Middle frontal gyrus (tissue), 1 donor: ENCODE measurements at regions not wholly inside any gene's neighbourhood (a gene's known extent, or its start where the extent isn't known, plus 50 kb on each side); places are given as distances from the start of the nearest gene placed in this dataset.

Experiments
- DNase-seq: peaks from one replicate; pipeline ENCODE4 v3.0.0-alpha.2; 2015; ENCODE audit warnings: low spot score; ENCODE audit errors: extremely low spot score

DNA sequence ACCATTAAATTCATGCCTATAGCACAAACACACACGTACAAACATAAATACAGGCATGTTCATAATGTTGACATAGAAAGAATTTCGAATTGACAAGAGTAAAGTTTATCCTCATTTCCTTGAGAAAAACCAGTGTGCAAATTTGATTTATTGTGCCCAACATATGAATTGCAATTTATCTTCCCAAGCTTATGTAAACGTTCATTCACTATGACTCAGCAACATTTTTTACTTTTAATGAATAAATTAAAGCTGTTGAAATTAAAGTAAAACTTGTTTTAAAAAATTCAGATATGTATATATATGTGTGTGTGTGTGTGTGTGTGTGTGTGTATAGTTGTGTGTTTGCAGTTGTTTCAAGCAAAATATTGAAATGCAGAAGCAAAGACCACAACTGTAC is 1067.9 kb downstream of the BRINP3 start:
- no peak for DNase-seq

DNA sequence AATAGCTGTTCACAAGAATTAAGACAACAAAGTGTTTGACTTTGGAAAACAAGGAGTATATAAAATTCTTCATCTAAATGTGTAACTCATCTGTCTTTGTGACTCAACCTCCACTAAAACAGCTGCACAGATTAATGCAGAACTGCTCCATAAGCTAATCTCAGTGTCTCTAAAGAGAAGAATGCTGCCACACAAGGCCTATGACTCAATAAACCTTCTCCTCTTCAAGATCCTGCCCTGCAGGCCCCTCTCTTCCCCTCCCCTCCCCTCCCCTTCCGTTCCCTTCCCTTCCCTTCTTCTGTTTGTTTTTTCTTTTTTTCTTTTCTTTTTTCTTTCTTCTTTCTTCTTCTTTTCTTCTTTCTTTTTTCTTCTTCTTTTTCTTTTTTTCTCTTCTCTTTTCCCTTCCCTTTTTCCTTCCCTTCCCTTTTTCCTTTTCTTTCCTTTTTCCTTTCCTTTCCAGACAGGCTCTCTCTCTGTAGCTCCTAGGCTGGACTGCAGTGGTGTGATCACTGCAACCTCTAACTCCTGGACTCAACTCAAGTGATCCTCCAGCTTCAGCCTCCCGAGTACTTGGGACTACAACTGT is 1052.8 kb downstream of the BRINP3 start:
- no peak for DNase-seq

DNA sequence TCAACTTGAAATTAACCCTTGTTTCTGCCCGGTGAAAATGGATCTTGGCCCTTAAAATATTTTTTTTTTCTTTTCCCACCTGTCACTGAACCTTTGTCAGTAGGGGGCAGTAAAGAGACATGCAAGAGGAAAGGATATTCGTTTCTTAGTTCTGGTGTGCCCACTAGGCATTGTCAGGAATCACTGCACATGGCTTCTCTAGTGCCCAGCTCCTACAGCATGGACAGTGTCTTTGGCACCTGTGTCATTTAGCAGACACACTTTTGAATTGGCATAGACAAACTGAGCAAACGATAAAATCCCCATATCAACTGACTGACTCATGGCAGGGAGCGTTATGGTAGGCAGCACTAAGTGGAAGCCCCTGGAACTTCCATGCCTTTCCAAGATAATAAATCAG is 1048.1 kb downstream of the BRINP3 start:
- DNase-seq = no peak

DNA sequence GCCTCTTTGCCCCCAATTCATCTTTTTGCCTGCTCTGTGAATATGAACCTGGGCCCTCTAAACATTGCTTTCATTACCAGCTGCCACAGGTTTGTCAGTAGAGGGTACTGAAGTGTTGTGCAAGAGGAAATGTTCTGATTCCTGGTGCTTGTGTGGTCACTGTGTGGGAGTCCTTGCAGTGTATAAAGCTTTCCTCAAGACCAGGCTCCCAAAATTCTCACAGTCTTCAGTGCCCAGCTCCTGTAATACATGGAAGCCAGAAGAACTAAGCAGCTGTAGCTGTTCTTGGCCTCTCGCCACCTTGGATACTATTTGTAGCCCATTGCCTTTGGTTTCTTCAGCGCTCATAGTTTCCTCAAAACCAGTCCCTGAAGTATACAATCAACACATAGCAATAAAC is 1046.2 kb downstream of the BRINP3 start:
- no peak for DNase-seq

DNA sequence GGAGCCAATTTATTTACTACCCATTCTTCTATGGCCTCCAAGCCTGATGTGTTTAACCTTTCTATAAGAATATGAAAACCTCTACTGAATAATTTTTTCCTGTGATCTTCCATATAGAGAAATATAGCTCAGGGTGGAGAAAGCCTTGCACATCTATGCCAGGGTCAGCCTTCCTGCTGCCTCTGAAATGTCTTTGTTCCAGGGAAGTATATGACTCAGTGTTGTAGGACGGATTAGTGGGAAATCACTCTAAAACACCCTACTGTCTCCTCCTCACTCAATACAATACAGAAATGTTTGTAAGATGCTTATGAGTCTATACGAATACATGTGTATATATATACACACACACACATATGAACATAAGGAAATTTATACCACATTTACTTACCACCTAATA is 1044.9 kb downstream of the BRINP3 start:
- no peak for DNase-seq

DNA sequence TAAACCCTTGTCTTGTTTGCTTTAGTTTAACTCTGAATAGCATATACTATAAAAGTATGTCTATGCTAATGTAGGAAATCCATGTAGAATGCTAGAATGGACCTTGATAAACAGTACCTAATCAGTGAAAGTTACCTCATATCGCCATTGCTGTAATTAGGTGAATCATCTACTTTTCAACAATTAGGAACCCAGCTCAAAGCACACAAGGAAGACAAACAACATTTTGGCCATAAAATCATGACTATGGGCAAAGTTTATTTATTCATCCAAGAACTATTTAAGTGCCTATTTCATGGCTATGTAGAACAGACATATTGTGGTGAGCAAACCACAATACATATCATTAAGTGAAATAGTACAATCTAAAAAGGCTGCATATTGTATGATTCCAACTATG is 1043.2 kb downstream of the BRINP3 start:
- DNase-seq = no peak

DNA sequence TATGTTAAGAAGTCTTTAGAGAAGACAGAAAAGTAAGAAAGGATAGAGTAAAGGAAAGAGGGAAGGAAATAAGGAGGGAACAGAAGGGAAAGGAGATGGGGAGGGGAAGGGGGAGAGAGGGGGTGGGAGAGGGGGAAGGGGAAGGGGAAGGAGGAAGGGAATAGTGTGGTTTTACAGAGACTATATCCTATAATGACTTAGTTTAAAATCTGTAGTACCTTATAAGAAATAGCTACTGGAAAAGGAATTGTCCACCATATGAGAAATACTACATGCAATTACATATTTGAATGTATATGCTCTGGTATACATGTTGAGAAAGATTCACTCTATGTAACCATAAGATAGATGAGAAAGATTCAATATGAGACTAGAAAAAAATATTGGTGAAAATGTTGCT is 1042.3 kb downstream of the BRINP3 start:
- no peak for DNase-seq

DNA sequence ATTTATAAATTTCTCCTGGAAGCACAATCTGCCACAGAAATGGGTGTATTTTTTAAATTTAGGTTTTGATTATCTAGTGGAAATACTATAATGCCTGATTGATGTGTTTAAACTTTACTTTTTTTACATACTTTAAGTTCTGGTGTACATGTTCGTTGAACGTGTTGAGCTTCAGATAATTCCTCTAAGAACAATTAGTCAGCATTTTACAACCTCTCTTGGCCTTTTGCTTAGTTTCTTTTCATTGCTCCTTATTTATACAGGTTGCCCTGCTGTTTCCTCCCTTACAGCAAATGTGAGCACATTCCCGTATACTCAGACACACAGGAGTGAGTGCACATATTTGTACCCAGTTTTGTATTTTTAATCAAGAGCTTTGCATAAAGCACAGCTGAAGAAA is 1038.9 kb downstream of the BRINP3 start:
- no peak for DNase-seq

DNA sequence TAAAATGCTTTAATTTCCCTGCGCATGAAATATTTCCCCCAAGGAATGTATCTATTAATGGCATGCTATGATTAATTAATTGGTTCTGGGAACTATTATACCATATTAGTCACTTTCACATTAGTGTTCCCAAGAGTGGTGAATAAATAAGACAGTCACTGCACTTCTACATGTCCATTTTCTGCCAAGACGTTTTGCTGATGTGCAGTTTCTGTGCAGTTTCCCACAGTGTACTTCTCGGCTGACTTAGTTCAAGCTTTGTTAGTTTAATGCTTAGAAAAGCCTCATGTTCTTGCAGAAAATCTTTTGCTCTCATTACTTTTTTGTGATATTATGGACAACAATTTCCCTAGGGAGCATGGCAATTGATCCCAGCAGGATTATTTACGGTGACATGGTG is 1014.5 kb downstream of the BRINP3 start:
- DNase-seq = no peak

DNA sequence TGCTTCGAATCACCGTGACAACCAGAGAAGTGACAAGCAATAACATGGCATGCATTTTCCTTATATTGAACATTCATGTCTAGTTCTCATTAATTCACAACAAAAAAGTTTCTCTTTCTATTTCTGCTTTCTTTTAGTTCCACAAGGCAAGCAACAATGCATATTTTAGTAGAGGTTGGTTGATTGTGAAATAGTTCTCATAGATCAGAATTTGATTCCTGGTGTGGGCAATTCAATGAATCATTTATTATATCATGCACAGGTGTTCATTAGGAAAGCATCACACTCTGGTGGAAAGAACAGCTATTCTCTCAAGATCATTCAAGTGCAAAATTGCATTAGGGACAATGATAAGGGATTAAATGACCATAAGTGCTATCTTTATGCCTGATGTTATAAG is 980.9 kb downstream of the BRINP3 start:
- DNase-seq = no peak

DNA sequence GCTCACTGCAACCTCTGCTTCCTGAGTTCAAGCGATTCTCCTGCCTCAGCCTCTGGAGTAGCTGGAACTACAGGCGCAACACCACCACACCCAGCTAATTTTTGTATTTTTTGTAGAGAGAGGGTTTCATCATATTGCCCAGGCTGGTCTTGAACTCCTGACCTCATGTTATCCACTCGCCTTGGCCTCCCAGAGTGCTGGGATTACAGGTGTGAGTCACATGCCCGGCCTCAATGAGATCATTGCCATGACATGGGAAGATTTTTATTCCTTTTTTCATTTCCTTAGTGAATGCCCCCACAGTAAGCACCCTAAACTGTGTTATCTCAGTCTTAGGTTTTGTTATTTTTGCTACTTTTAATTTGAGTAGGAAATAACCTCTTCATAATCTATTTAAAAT is 977.9 kb downstream of the BRINP3 start:
- no peak for DNase-seq

DNA sequence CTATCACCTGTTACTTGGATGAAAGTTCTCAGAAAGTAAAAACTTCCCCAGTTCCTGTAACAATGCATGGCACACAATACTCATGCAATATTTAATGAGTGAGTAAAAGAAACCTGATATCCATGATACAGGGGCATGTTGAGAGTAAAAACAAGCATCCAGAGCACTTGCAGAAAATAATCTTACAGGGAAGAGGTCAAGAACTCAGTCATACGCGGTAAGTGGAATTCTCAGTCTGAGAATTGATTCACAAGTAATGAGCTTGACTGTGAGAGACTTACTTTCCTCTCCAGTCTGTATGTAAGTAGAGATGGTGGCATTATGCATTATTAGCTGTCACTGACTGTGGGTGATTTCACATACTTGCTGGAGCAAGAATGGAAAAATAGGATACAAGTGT is 976.9 kb downstream of the BRINP3 start:
- DNase-seq = no peak

DNA sequence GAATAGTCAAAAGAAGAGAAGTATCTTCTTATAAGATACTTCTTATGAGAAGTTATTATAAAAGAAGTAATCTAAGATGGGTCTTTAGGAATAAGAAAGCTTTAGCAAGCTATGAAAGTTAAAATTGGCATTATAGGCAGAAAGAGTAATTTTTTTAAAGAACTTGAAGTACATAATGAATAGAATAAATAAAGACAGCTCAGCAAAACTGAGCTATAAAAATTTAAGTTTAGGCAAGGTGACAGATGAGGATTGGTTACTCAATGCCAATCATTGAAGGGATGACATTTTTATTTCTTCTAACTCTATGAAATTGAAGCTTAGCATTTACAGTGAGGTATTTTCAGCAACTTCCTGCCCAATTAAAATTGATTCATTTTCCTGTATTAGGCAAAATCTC is 966.8 kb downstream of the BRINP3 start:
- DNase-seq = no peak

DNA sequence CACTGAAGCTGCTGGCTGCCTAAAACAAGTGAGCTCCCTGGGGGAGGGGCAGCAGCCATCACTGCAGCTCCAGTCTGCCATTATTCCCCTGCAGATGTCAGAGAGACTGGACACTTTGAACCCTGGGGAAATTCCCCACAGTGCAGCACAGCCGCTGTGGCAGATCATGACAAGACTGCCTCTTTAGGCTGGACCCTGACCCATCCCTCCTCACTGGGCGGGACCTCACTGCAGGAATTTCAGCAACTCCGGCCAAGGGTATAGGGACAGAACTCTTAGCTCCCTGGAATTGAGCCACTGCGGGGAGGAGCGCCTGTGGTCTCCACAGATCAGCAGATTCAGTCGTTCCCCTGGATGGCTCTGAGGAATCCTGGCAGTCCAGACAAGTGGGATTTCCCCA is 964.6 kb downstream of the BRINP3 start:
- DNase-seq = no peak

DNA sequence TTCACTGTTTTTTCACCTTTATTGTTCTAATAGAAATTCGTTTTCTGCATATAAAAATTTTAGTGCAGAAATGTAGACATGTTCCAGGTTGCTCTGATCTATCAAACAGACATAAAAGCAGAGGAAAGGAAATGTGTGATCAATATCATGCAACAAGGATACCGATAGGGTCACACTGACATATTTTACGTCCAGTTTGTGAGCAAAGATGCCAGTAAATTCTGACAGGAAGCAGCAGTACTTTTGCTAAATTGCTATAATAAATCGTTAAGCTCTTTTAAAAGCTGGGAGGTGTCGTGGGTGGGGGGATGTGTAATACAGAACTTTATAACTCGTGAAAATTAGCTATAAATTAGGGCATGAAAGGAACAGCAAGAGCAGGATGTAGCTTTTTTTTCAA is 955.2 kb downstream of the BRINP3 start:
- DNase-seq = no peak

DNA sequence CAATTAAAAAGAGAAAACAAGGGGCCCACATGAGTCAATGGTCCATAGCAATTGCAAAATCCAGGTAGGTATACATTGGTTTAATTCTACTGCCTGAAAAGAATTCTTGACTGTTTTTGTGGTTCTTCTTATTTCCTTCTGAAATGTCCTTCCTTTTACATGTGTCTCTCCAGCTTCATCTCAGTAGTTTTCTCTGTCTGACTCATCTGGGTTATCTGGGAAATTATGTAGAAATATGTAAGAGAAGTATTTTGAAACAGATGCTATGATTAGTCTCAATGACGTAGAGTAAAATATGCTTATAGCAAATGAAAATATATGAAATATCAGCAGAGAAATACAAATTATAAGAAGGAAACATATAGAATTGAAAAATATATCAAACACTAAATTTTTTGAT is 953.2 kb downstream of the BRINP3 start:
- DNase-seq = no peak

DNA sequence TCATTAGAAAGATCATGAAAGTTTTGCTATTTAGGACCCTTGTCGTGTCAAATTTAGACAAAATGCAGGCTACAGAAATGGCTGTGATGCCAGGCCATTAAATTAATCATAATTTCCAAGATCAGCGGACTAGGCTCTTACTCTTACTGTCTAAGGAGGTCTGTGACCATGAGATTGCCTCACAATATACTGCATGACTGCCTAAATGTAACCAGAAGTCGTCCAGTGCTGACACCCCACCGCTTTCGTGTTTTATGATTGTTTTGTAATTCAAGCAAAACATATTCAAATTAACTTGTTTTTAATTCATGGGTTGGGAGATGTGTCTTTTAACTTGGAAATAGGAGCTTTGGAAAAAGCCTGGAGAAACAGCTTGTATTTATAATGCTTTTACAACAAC is 947.5 kb downstream of the BRINP3 start:
- DNase-seq = no peak

DNA sequence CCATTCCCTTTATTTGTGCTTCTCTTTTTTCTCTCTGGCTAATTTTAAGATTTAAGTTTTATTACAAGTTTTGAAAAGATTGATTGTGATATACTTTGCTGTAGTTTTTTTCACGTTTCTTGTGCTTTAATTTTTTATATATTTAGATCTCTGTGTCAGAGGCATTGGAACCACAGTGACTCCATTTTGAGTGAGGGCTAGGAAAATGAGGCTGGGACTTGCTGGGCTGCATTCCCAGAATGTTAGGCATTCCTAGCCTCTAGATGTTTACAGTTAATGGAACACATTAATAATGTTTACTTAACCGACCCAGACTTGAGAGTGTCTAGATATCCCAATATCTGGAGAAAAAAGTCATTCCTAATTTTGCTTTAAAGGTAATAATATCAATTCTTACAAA is 939.4 kb downstream of the BRINP3 start:
- DNase-seq = no peak

DNA sequence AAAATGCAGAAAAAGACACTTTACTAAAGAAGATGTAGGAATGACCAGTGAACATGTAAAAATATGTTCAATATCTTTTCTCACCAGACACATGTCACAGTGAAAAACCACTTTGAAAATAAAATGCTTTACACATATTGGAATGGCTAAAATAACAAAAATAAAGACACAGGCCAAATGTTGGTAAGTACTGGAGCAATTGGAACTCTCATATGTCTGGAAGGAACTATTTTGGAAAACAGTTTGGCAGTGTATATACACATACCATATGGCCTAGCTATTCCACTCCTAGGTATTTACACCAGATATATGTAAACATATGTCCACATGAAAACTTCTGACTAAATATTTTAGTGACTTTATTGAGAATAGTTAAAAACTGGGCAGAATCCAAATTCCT is 927.2 kb downstream of the BRINP3 start:
- DNase-seq = no peak

DNA sequence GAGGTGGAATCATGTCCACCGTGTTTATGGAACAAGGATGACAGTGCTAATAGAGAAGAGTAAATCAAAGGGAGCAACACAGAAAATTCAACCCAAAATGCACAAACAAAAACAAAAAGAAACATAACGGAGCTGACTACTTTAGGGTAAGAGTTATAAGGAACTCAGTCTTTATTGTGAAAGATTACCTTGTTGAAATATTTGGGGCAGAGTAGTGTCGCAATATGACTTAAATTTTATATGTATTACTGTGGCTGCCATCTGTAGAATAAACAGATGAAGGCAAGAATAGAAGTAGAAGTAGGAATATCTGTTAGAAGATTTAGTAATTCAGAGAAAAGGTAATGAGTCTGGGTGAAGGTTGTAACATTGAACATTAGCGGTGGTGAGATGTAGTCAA is 913.9 kb downstream of the BRINP3 start:
- no peak for DNase-seq

DNA sequence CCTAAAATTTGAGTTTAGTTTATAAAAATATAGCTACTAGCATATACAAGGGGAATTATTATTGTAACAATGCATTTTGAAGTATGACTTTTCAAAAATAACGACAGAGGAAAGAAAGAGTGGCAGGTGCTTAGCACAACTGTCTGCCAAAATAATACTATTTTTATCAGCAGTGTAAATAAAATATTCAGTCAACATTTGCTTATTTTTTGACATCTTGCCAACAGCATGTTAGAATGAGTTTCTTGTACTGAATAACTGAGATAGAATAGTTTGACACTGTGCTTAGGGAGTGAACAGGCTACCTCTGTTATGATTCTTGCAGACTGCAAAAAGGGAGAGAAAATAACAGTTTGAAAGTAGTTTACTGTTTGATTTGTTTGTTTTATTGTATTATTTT is 909.8 kb downstream of the BRINP3 start:
- no peak for DNase-seq

DNA sequence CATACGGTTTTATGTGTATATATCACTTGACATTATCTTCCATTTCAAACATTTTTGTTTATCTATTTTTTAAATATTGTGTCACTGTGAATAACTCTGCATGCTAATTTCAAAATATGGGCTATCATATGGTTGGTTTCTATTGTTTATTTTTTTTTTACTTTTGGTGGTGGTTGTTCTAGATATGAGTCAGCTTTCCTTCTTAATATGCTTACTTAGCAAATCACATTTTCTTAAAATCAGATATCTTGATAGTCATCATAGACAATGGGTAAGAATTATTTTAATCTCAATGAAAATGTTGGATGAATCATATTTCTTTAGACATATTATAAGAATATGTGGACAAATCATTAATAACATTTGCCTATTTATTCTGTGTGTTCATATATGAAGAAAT is 881.5 kb downstream of the BRINP3 start:
- DNase-seq = no peak

DNA sequence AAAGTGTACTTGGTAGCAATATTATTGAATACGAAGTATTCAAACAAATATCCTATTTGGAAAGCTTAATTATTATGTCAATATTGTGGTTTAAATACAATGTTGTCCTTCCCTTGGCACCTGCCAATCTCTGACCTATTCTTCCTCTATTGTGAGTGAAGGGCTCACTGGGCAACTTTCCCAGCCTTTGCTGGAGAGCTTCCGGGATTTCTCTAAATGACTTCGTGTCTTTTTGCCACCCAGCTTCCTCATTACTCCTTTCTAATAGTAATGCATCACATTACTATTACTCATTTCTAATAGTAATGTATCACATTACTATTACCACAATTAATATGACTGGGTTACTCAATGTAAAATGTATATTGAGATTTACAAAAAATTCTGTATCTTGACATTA is 880.6 kb downstream of the BRINP3 start:
- no peak for DNase-seq

DNA sequence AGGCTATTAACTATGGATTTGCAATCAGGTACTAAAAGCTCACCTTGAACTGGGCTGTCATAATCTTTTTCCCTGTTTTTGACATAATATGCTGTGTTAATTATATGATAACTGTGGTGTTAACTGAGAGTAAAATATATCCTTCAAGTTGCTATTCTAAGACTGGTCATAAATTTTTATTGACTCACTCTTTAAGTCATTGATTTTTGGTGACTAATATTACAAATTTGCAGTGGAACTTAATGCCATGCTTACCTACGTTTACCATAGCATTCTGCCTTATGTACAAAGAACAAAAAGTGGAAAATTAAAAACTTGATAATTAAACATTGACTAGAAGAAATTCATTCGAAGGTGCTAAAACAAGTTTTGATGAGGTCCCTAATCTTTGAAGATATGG is 872.4 kb downstream of the BRINP3 start:
- no peak for DNase-seq
